ENCODE measurements at regions not wholly inside any gene's neighbourhood (a gene's known extent, or its start where the extent isn't known, plus 50 kb on each side); places are given as distances from the start of the nearest gene placed in this dataset.

DNA sequence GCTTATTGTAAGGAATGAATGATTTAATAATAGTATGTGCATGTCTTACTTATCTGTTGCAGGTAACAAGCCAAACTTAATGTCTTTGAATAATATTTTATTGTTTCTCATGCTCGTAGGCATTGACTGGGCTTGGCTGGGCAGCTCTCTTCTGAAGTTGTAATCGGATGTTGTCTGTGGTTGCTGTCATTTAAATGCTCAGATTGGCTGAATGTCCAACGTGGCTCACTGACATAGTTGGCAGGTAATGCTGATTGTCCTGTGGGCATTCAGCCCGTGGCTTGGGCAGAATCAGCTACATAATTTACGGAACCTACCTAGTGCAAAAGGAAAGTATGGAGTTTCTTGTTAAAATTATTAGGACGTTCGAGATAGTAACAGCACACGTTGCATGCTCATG, 297.4 kb upstream of the GBE1 start:
- Histone ChIP-seq H3K27ac (ENCODE audit: low read depth, low read length) (no peak overlapping the region), H3K9ac (ENCODE audit: low read length in 5 of 5) (no peak overlapping the region), H3K27me3 (ENCODE audit: control insufficient read depth in 5 of 5, insufficient read depth in 4 of 5, low read length in 5 of 5) (no peaks in the 10 kb centered on the region), H3K4me1 (ENCODE audit: control insufficient read depth in 5 of 5, insufficient read depth in 5 of 5, low read length in 5 of 5) (no peaks in the 10 kb centered on the region), H3K9me3 (ENCODE audit: control insufficient read depth in 5 of 5, low read length in 5 of 5) (peaks cover 0 to 2% (median 0%) of the 10 kb centered on the region in 5 donors), H3K36me3 (ENCODE audit: control insufficient read depth in 5 of 5, insufficient read depth in 5 of 5, low read length in 5 of 5) (no peaks in the 10 kb centered on the region), H3K4me3 (ENCODE audit: low read depth in 1 of 5, low read length in 5 of 5) (no peak overlapping the region)

- Histone ChIP-seq H3K27me3 (ENCODE audit: control insufficient read depth in 5 of 5, insufficient read depth in 4 of 5, low read length in 5 of 5) (no peaks in the 10 kb centered on the region), H3K36me3 (ENCODE audit: control insufficient read depth in 5 of 5, insufficient read depth in 5 of 5, low read length in 5 of 5) (no peaks in the 10 kb centered on the region), H3K4me1 (ENCODE audit: control insufficient read depth in 5 of 5, insufficient read depth in 5 of 5, low read length in 5 of 5) (no peaks in the 10 kb centered on the region), H3K9ac (ENCODE audit: low read length in 5 of 5) (no peak overlapping the region), H3K4me3 (ENCODE audit: low read depth in 1 of 5, low read length in 5 of 5) (no peak overlapping the region), H3K9me3 (ENCODE audit: control insufficient read depth in 5 of 5, low read length in 5 of 5) (peaks cover 0 to under 1% (median 0%) of the 10 kb centered on the region in 5 donors), H3K27ac (ENCODE audit: low read depth, low read length) (no peak overlapping the region)
Measured at GRCh38 chr3:82055792-82056191, 294.3 kb upstream of the GBE1 start.

DNA sequence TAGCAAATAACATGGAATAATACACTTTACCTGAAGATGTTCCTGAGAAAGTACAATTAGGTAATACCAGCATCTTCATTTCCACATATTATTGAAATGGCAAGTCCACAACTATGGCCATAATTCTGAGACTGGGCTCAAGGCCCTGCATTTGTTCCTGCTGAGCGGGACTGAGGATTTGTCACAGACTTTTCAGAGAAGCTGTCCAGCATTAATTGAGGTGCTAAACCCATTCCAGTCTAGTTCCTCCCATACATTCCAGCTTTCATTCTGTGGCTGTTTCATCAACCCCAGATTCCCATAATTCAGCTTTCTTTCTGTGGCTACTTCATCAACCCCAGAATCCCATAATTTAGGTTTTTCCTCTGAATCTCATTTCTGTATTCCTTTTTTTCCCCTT, 293.4 kb upstream of the GBE1 start:
- Histone ChIP-seq H3K36me3 (ENCODE audit: control insufficient read depth in 5 of 5, insufficient read depth in 5 of 5, low read length in 5 of 5) (no peaks in the 10 kb centered on the region), H3K9ac (ENCODE audit: low read length in 5 of 5) (no peak overlapping the region), H3K4me3 (ENCODE audit: low read depth in 1 of 5, low read length in 5 of 5) (no peak overlapping the region), H3K9me3 (ENCODE audit: control insufficient read depth in 5 of 5, low read length in 5 of 5) (no peaks in the 10 kb centered on the region), H3K27ac (ENCODE audit: low read depth, low read length) (no peak overlapping the region), H3K4me1 (ENCODE audit: control insufficient read depth in 5 of 5, insufficient read depth in 5 of 5, low read length in 5 of 5) (no peaks in the 10 kb centered on the region), H3K27me3 (ENCODE audit: control insufficient read depth in 5 of 5, insufficient read depth in 4 of 5, low read length in 5 of 5) (no peaks in the 10 kb centered on the region)

GRCh38 chr3:82053236-82053635, 291.8 kb upstream of the GBE1 start:
- H3K9ac ChIP-seq (ENCODE audit: low read length in 5 of 5): no peak overlapping the region
- H3K27ac ChIP-seq (ENCODE audit: low read depth, low read length): no peak overlapping the region
- no peaks in the 10 kb centered on the region for H3K4me1 ChIP-seq (ENCODE audit: control insufficient read depth in 5 of 5, insufficient read depth in 5 of 5, low read length in 5 of 5)
- H3K9me3 ChIP-seq (ENCODE audit: control insufficient read depth in 5 of 5, low read length in 5 of 5): no peaks in the 10 kb centered on the region
- H3K27me3 ChIP-seq (ENCODE audit: control insufficient read depth in 5 of 5, insufficient read depth in 4 of 5, low read length in 5 of 5): no peaks in the 10 kb centered on the region
- H3K4me3 ChIP-seq (ENCODE audit: low read depth in 1 of 5, low read length in 5 of 5): no peak overlapping the region
- no peaks in the 10 kb centered on the region for H3K36me3 ChIP-seq (ENCODE audit: control insufficient read depth in 5 of 5, insufficient read depth in 5 of 5, low read length in 5 of 5)

DNA sequence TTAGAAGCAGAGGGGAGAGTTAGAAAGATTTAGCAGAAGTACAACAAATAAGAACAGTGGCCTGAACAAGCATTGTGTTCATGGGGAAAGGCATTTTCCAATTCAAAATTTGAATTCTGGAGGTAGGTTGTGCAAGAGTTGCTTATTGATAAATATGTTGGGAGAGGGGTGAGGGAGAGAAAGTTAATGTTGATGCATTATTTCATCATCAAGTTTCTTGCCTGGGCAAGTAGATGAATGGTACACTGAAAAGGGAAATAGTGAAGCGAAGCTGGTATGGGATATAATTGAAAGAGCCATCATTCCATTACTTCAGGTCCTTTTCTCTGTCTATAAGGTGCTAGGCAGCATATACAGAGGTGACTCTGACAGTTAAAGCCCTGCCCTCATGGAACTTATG, 288.9 kb upstream of the GBE1 start:
- Histone ChIP-seq H3K27ac (ENCODE audit: low read depth, low read length) (no peak overlapping the region), H3K36me3 (ENCODE audit: control insufficient read depth in 5 of 5, insufficient read depth in 5 of 5, low read length in 5 of 5) (no peaks in the 10 kb centered on the region), H3K27me3 (ENCODE audit: control insufficient read depth in 5 of 5, insufficient read depth in 4 of 5, low read length in 5 of 5) (no peaks in the 10 kb centered on the region), H3K4me3 (ENCODE audit: low read depth in 1 of 5, low read length in 5 of 5) (no peak overlapping the region), H3K4me1 (ENCODE audit: control insufficient read depth in 5 of 5, insufficient read depth in 5 of 5, low read length in 5 of 5) (no peaks in the 10 kb centered on the region), H3K9me3 (ENCODE audit: control insufficient read depth in 5 of 5, low read length in 5 of 5) (no peaks in the 10 kb centered on the region), H3K9ac (ENCODE audit: low read length in 5 of 5) (no peak overlapping the region)

DNA sequence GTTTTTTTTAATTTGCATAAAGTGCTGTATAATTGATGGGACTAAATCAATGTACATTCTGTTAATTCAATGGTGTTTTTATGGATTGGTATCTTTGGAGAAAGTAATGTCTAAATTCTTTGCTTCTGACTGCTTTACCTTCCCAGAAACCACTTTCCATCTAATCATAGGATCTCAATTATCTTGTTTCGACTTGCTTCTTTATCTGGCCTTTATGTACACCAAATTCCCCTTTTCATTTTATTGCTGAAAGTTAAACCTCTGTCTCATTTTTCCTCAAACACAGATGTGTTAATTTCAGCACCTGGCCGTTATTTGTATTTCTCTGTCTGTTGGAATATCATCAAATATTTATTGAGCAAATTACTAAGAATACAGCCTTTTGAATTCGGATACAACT, 287.3 kb upstream of the GBE1 start:
- Histone ChIP-seq H3K9me3 (ENCODE audit: control insufficient read depth in 5 of 5, low read length in 5 of 5) (no peaks in the 10 kb centered on the region), H3K36me3 (ENCODE audit: control insufficient read depth in 5 of 5, insufficient read depth in 5 of 5, low read length in 5 of 5) (no peaks in the 10 kb centered on the region), H3K4me3 (ENCODE audit: low read depth in 1 of 5, low read length in 5 of 5) (no peak overlapping the region), H3K27ac (ENCODE audit: low read depth, low read length) (no peak overlapping the region), H3K27me3 (ENCODE audit: control insufficient read depth in 5 of 5, insufficient read depth in 4 of 5, low read length in 5 of 5) (no peaks in the 10 kb centered on the region), H3K9ac (ENCODE audit: low read length in 5 of 5) (no peak overlapping the region), H3K4me1 (ENCODE audit: control insufficient read depth in 5 of 5, insufficient read depth in 5 of 5, low read length in 5 of 5) (no peaks in the 10 kb centered on the region)

DNA sequence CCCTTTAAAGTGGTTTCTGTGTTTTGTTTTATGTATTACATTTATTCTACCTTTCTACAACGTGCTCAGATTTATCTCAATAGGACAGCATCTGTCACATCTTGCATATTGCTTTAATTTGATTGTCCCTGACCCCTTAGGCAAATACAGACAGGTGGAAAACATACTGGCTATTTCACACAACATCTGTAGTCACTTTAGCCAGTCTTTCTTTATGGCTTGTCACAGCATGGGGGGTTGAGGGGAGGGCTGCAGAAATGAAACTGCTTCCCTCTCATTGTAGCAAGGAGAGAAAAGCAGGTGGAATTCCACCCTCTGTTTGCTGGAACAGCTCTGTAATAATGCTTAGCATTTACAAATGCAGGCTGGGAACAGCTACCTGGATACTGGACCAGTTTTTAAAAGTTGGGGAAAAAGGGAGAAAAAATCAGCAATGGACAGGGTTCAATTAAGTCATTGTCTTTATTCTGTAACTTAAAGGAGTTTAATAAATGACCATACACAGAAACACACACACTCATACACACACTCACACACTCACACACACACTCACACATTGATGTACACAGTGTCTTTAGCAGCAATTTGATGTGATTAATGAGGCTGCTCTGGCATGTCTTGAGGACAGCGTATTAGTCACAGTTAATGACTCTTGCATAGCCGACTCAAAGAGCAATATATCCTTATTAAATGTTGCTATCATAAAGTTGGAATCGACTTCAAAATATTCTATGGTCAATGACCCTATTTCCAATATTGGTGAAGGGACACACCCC, 283.7 kb upstream of the GBE1 start:
- Histone ChIP-seq H3K4me1 (ENCODE audit: control insufficient read depth in 5 of 5, insufficient read depth in 5 of 5, low read length in 5 of 5) (no peaks in the 10 kb centered on the region), H3K9me3 (ENCODE audit: control insufficient read depth in 5 of 5, low read length in 5 of 5) (no peaks in the 10 kb centered on the region), H3K27ac (ENCODE audit: low read depth, low read length) (no peak overlapping the region), H3K9ac (ENCODE audit: low read length in 5 of 5) (no peak overlapping the region), H3K4me3 (ENCODE audit: low read depth in 1 of 5, low read length in 5 of 5) (no peak overlapping the region), H3K27me3 (ENCODE audit: control insufficient read depth in 5 of 5, insufficient read depth in 4 of 5, low read length in 5 of 5) (no peaks in the 10 kb centered on the region), H3K36me3 (ENCODE audit: control insufficient read depth in 5 of 5, insufficient read depth in 5 of 5, low read length in 5 of 5) (no peaks in the 10 kb centered on the region)

GRCh38 chr3:82038556-82038955, 277.1 kb upstream of the GBE1 start:
- Histone ChIP-seq H3K4me3 (ENCODE audit: low read depth in 1 of 5, low read length in 5 of 5) (no peak overlapping the region), H3K9ac (ENCODE audit: low read length in 5 of 5) (no peak overlapping the region), H3K4me1 (ENCODE audit: control insufficient read depth in 5 of 5, insufficient read depth in 5 of 5, low read length in 5 of 5) (no peaks in the 10 kb centered on the region), H3K9me3 (ENCODE audit: control insufficient read depth in 5 of 5, low read length in 5 of 5) (peaks cover 0 to 3% (median 0%) of the 10 kb centered on the region in 5 donors), H3K27me3 (ENCODE audit: control insufficient read depth in 5 of 5, insufficient read depth in 4 of 5, low read length in 5 of 5) (no peaks in the 10 kb centered on the region), H3K27ac (ENCODE audit: low read depth, low read length) (no peak overlapping the region), H3K36me3 (ENCODE audit: control insufficient read depth in 5 of 5, insufficient read depth in 5 of 5, low read length in 5 of 5) (no peaks in the 10 kb centered on the region)

- Histone ChIP-seq H3K9me3 (ENCODE audit: control insufficient read depth in 5 of 5, low read length in 5 of 5) (peaks cover 0 to 3% (median 0%) of the 10 kb centered on the region in 5 donors), H3K4me3 (ENCODE audit: low read depth in 1 of 5, low read length in 5 of 5) (no peak overlapping the region), H3K27me3 (ENCODE audit: control insufficient read depth in 5 of 5, insufficient read depth in 4 of 5, low read length in 5 of 5) (no peaks in the 10 kb centered on the region), H3K9ac (ENCODE audit: low read length in 5 of 5) (no peak overlapping the region), H3K27ac (ENCODE audit: low read depth, low read length) (no peak overlapping the region), H3K36me3 (ENCODE audit: control insufficient read depth in 5 of 5, insufficient read depth in 5 of 5, low read length in 5 of 5) (no peaks in the 10 kb centered on the region), H3K4me1 (ENCODE audit: control insufficient read depth in 5 of 5, insufficient read depth in 5 of 5, low read length in 5 of 5) (no peaks in the 10 kb centered on the region)
Measured at GRCh38 chr3:82033186-82033585, 271.7 kb upstream of the GBE1 start.

DNA sequence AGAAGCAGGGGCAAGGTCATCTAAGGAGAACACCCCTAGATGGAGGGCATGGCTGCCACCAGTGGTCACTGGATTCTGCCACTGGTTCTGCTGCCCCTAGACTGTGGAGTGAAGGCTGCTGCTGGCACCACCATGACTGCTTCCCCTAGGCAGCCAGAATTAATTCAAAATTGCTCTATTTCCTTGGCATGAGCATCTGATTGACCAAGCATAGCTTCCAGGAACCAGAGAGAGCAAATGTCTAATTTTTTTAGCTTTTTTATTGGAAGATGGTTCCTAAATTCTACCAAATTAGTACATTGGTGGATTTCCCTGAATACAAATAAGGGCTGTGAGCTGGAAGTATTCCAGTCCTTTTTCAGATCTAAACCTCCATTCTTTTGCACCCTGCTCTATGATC, 270.2 kb upstream of the GBE1 start:
- H3K27me3 ChIP-seq (ENCODE audit: control insufficient read depth in 5 of 5, insufficient read depth in 4 of 5, low read length in 5 of 5): no peaks in the 10 kb centered on the region
- H3K36me3 ChIP-seq (ENCODE audit: control insufficient read depth in 5 of 5, insufficient read depth in 5 of 5, low read length in 5 of 5): no peaks in the 10 kb centered on the region
- H3K4me3 ChIP-seq (ENCODE audit: low read depth in 1 of 5, low read length in 5 of 5): no peak overlapping the region
- no peaks in the 10 kb centered on the region for H3K4me1 ChIP-seq (ENCODE audit: control insufficient read depth in 5 of 5, insufficient read depth in 5 of 5, low read length in 5 of 5)
- H3K27ac ChIP-seq (ENCODE audit: low read depth, low read length): no peak overlapping the region
- H3K9ac ChIP-seq (ENCODE audit: low read length in 5 of 5): no peak overlapping the region
- peaks cover 0 to 2% (median 0%) of the 10 kb centered on the region in 5 donors for H3K9me3 ChIP-seq (ENCODE audit: control insufficient read depth in 5 of 5, low read length in 5 of 5)

All from subcutaneous abdominal adipose tissue (tissue), 5 donors.